Right kidney (tissue), 1 donor: ENCODE measurements at regions not wholly inside any gene's neighbourhood (a gene's known extent, or its start where the extent isn't known, plus 50 kb on each side); places are given as distances from the start of the nearest gene placed in this dataset.

Source experiments
- DNase-seq: peaks from one replicate; pipeline ENCODE4 v3.0.0-alpha.2; 2016

- no peak for DNase-seq
Measured at GRCh38 chr10:44089671-44090070, 295.2 kb downstream of the CXCL12 start.

GRCh38 chr10:44087403-44087802 is 297.5 kb downstream of the CXCL12 start:
- DNase-seq: no peak

GRCh38 chr10:44083719-44084400 is 301.0 kb downstream of the CXCL12 start:
- no peak for DNase-seq

- no peak for DNase-seq
Measured at GRCh38 chr10:44071479-44071878, 313.4 kb downstream of the CXCL12 start.

GRCh38 chr10:44070282-44070681 is 314.6 kb downstream of the CXCL12 start:
- DNase-seq: no peak

GRCh38 chr10:44069573-44069972 is 315.3 kb downstream of the CXCL12 start:
- DNase-seq: no peak

- DNase-seq: no peak
Measured at GRCh38 chr10:44068716-44069482, 316.0 kb downstream of the CXCL12 start.

- no peak for DNase-seq
Measured at GRCh38 chr10:44067432-44067831, 317.5 kb downstream of the CXCL12 start.

GRCh38 chr10:44066527-44067255 is 318.2 kb downstream of the CXCL12 start:
- DNase-seq: no peak

GRCh38 chr10:44065788-44066526 is 318.9 kb downstream of the CXCL12 start:
- DNase-seq: no peak

GRCh38 chr10:44064987-44065787 is 319.7 kb downstream of the CXCL12 start:
- DNase-seq: no peak

- DNase-seq: no peak
Measured at GRCh38 chr10:44064317-44064716, 320.6 kb downstream of the CXCL12 start.

- no peak for DNase-seq
Measured at GRCh38 chr10:44063686-44064085, 321.2 kb downstream of the CXCL12 start.

GRCh38 chr10:44060719-44061118 is 324.2 kb downstream of the CXCL12 start:
- no peak for DNase-seq

- DNase-seq: no peak
Measured at GRCh38 chr10:44060221-44060620, 324.7 kb downstream of the CXCL12 start.

- no peak for DNase-seq
Measured at GRCh38 chr10:44058259-44058658, 326.6 kb downstream of the CXCL12 start.

GRCh38 chr10:44056967-44057805 is 327.7 kb downstream of the CXCL12 start:
- no peak for DNase-seq

- no peak for DNase-seq
Measured at GRCh38 chr10:44056206-44056605, 328.7 kb downstream of the CXCL12 start.

- DNase-seq: no peak
Measured at GRCh38 chr10:44054046-44054445, 330.9 kb downstream of the CXCL12 start.

- no peak for DNase-seq
Measured at GRCh38 chr10:44053391-44053790, 331.5 kb downstream of the CXCL12 start.
